NCI-H2227 treated with DMSO at 0.1 percent for 48 hours (cell line): ENCODE measurements at regions not wholly inside any gene's neighbourhood (a gene's known extent, or its start where the extent isn't known, plus 50 kb on each side); places are given as distances from the start of the nearest gene placed in this dataset.

Source experiments
- DNase-seq: peaks from one replicate; lab custom pipeline; 2025; lab: John Stamatoyannopoulos, UW

DNA sequence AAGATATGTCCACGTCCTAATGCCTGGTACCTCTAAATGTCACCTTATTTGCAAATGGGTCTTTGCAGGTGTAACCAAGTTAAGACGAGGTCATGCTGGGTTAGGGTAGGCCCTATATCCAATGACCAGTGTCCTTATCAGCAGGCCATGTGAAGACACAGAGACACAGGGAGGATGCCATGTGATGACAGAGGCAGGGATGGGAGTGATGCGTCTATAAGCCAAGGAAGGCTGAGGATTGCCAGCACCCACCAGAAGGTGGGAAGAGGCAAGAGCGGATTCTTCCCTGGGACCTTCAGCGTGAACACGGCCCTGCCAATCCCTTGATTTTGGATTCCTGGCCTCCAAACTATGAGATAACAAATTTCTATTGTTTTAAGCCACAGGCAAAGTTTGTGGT lies 123.4 kb upstream of the CXCL14 start:
- DNase-seq = no peak

DNA sequence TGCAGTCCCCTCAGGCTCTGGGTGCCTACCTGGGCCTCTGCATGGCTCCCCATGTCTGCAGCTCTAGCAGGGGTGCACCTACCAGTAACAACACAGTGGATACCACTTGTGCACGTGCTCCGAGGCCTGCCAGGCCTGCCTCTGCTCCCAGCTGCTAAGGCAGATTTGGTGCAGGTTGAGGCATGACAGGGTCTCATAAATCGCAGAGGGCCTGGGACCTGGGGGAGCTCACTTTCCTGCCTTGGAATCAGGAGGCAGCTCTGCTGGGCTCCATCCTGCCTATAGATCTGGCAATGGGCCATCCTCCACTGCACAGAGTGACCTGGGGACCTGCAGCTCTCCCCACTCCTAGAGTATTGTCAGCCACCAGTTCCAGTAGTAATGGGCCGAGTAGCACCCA lies 121.9 kb upstream of the CXCL14 start:
- no peak for DNase-seq

DNA sequence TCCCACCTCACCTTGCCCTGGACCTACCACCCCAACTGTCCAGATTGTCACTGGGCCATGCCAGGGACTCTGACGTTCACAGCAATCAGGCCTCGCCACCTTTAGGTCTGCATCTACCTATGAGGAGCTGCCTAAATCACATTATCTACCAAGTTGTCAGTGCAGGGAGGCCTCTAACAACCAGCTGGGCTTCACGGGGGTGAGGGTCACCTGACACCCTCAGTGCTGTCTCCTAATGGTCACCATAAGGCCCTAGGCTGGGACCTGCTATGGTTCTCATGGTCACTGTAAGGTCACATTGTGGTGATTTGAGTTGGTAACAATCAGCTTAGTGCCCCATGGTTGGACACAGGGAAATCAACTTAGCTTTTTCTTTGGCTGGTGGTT lies 119.2 kb upstream of the CXCL14 start:
- no peak for DNase-seq

DNA sequence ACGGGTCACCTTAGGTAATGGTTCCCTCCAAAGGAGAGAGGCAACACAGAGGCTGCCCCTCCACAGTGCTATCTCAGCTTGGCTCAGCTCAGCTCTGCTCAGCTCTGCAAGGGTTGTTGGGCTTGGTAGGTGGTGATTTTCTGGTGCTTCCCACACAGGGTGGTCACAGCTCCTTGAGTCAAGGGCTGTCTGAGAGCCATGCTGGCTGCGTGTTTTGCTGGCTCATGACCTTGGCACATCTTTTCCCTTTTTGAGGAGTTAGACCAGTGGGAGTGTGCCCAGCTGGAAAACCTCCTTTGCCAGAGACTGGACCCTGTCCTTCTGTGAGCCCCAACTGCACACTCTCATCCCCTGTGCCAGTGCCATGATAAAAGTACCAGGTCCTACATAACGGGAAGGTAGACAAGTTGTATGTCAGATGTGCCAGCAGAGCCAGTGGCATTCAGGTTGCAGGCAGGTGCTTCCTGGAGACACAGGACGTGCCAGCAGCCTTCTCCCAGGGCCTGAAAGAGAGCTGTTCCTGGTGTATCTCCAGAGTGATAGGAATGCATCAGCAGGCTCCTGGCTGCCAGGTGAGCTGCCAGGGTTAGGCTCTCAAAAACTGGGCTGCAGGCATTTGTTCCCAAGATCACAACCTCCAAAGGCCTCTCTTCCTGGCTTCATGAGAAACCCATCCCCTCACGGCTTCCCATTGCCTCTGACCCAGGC lies 118.6 kb upstream of the CXCL14 start:
- no peak for DNase-seq

DNA sequence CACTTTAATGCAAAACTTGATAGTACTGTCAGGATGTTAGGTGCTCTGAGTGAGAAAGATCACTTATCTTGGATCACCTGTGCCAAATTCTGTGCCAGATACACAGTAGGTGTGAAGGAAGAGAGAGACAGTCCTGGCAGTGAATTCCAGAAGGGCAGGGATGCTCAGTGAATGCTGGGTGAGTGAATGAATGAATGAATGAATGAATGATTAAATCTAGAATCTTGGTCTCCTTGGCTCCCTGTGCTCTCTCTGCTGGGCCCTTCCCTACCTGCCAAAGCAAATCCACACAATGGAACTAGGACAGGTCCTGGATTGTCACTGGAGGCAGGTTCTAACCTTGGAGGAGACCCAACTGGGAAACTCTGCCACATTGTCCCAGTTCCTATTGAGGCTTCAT lies 117.5 kb upstream of the CXCL14 start:
- no peak for DNase-seq

DNA sequence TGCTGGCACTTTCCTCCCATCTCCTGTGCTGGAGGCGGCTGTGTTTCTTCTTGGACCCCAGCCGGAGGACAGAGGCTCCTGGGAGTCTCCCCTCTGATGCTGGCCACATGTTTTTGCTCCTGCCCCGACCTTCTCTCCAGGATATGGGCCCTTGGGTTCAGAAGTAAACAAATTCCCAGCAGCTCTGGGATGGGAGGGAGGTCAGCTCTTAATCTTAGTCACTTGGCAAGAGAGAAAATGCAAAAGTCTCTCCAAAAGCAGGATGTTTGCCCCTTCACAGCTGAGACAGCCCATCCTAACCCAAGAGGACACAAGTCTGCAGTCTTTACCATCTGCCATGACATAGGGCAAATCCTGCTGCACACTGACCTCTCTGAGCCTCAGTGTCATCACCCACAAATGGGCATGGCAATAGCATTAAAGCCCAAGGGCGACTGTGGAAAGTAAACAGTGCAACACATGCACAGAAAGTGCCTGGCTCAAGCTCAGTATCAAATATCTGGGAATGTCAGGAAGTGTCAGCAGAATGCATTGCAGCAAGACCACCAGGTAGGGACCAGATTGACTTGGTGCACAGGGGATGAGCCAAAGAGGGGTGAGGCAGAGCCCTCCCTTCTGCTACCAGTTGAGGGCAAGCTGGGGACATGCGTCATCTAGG lies 117.0 kb upstream of the CXCL14 start:
- DNase-seq = no peak

DNA sequence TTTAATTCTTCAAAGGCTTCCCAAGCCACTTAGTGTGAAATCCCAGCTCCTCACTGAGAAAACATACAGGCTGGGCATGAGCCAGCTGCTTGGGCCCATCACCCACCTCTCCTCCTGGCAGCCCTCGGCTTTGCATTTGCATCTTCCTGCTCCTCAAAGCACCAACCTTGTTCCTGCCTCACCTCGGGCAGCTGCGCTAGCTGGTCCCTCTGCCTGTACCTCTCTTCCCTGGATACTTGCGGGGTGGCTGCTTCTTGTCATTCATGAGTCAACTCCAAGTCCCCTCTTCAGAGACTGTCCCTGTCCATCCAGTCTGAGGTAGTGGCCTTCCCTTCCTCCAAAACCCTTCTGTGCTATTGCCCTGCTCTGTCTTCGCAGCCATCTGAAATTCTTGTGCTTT lies 116.1 kb upstream of the CXCL14 start:
- no peak for DNase-seq

DNA sequence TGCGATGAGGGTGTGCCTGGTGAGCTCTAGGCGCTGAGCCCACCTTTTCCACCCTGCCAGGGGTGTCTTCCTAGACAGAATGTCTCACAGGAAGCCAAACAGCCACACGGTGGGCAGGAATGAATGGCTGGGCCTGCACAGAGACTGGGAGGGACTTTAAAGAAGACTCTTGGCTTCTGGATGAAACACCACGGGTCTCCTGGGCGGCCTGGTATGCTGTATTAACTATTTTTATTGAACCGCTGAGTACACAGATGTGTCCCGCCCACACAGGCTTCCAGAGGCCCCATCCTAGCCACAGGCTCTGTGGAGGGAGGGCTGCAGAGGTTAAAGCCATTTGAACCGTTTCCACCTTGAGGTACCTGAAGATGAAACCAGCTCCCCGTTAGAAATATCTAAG lies 115.2 kb upstream of the CXCL14 start:
- no peak for DNase-seq

DNA sequence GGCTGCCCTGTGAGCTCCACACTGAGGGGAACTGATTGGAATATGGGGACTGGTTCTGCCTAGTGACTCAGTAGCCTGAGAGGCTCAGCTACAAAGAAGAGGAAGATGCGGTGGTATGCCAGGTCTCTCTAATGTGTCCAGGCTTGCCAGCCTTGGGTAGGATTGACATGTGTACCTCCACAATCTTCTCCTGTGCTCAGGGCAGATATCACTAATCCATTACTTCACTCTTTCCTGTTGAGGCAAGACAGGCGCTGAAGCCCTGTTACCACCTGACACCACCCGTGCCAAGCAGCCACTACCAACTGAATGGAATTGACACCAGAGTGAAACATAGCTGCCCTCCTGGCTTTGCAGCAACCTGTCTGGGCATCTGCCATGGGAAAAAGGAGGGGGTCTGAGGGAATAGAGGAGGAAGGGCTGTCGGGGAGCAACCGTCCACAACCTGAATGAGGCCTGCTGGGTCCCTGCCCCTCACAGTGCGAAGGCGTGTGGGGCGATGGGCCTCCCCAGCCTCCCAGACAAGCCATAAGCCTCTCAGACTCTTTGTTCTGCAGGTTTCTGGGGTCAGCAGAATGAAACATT lies 114.7 kb upstream of the CXCL14 start:
- DNase-seq = no peak

DNA sequence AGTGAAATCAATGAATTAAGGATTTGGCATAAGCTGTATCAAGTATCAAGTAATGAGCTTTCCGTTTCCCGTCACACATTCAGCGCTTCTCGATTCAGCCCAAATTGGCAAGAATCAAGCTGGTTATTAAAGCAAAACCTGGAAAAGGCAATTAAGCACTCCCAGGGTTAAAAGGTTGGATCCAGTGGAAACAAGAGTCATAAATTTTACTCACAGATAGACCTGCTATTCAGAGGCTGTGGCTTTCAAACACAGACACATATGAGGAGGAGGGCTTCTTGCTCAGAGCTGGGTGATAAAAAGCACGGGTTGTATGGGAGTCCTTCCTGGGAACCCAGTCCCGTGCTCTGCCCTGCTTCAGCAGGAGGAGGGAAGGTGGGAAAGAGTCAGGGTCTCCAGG lies 112.3 kb upstream of the CXCL14 start:
- no peak for DNase-seq

DNA sequence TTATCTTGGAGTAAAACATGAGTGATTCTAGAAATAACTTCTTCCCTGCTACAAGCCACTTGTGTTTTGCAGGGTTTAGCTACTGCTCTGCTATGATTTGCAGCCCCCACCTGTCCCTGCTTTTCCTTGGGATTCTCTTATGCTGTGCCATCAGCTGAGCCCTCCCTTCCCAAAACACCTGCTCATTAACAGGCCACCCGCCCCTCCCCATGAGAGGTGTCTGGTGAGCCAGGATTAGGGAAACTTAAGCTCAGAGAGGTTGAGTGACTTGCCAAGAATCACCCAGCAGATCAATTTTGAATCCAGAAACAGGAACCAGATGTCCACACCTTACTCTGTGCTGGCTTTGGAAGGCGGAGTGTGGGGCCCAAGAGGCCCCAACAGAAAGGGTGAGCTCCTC lies 111.7 kb upstream of the CXCL14 start:
- DNase-seq = no peak

DNA sequence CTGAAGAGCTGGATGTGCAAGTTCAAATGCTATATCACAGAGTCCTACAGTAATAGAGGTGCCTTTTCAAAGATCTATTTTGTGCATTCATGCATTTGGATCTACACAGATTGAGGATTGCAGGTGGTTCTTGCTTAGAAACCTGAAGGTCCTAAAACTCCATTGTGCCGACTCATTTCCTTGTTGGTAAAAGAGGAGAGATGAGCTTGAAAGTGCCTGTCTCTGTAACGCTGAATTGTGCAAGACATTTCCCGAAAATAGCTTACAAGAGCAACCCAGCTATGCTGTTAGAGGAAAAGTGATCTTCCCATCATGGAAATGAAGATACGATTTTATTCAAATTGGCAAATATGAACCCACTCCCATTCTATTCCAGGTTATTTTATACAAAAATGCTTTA lies 110.7 kb upstream of the CXCL14 start:
- no peak for DNase-seq

DNA sequence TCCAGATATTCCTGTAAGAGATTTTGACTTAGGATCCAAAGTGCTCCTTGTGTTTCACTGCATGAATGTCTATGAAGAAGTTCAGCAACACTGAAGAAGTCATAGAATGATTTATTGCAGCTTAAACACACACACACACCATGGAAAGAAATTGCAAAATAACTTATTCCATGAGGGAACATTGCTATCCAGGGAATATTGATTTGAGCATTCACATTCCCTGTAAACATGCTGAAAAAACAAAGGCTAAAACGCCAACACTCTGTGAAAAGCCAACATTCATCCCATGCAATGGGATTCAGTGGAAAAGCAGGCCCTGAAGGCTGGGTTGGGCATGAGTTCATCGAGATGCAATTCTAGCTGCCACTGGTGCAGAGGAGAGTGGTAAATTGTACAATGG lies 109.6 kb upstream of the CXCL14 start:
- no peak for DNase-seq

DNA sequence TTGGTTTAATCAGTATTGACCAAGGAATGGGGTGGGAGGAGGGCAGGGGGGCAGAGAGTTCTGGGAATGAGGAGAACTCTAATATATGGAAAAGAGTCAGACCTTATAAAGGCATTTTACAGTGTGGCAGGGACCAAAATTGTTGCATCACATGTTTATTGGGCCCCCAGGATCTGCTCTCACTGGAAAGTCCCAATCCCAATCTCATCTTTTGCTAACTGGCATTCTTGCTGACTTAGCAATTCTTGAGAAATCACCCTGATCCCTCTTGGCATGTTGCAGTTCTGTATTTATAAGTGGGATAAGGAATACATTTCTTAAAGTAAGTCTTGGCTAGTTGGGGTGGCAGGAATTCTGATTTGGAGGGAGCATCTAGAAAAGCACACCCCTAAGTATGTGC lies 104.4 kb upstream of the CXCL14 start:
- no peak for DNase-seq

DNA sequence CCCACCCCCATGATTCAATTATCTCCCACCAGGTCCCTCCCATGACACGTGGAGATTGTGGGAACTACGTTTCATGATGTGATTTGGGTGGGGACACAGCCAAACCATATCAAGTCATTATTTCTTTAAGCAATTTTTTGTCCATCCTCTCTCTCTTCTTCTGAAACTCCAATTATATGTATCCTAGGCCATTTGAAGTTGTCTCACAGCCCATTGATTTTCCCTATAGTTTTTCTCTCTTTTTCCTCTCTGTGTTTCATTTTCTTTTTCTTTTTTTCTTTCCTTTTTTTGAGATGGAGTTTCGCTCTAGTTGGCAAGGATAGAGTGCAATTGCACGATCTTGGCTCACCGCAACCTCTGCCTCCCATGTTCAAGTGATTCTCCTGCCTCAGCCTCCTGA lies 101.9 kb upstream of the CXCL14 start:
- DNase-seq = no peak

DNA sequence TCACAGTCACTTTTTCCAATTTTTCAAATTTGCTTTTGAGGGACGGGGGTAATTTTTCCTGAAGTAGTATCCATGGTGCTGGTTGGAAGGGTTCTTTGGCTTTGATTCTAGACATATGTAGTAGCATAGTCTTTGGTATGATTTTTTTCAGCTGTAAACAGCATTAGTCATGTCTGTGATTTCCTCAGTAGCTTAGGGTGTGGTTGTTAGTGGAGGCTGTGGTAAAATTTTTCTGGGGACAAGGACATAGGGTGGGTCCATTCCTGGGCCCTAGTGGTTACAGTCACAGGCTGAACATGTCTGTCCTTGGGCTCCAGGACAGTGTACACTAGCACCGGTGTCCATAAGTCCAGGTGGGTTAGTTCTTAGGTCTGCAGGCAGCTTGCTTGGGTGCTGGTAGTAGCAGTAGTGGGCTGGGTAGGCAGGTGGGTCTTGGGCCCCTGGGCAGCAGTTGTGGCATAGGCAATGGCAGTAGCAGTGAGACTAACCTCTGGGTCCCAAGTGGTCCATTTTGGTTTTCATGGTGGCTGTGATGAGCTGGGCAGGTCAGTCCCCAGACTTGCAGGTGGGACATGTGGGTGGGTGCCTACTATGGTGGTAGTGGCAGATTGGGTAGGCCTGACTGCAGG lies 100.0 kb upstream of the CXCL14 start:
- no peak for DNase-seq

DNA sequence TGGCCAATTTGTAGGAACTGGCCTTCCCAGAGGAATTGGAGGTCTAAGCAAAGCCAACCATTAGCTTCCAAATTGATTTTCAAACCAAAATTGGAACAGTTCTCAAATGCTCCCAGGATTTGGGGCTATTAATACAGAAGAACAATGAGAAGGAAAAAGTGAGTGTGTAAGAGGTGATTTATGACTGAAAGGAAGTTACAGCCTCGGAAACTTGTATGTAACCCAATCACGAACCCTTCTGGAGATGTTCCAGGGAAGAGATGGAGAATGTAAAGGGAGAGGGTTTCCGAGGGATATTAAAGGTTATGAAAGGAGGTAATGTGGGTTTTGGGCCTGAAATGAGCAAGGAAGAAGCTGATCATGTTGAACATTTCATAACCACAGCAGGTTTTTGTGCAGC lies 93.2 kb upstream of the CXCL14 start:
- DNase-seq = no peak

DNA sequence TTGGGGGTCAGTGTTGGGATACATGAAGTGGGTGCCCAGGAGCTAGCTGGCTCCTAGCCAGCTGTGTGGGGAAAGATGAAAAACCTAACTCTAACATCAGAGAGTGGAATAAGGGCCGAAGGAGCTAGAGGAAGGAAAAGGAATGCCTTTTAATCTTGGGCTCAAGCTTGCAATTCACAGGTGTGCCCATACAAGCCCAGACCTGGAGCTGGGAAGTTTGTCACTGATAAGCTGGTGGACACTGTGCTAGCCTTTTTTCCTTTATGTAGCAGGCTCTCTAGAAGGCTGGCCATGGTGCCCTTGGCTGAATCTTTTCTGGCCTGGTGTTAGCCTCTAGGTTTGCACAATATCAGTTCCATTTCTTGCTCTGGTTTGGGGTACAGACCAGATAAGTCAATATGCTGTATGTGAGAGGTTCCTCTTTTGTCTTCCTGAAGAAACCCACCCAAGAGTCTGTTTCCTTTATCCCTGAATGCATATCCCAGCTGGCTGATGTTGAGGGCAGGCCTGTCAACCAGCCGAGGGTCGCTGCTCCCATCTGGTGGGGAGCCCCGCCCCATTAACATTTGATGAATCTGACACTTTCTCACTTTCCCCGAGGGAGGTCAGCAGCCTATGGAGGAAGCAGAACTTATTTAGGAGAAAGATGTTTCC lies 92.4 kb upstream of the CXCL14 start:
- no peak for DNase-seq

DNA sequence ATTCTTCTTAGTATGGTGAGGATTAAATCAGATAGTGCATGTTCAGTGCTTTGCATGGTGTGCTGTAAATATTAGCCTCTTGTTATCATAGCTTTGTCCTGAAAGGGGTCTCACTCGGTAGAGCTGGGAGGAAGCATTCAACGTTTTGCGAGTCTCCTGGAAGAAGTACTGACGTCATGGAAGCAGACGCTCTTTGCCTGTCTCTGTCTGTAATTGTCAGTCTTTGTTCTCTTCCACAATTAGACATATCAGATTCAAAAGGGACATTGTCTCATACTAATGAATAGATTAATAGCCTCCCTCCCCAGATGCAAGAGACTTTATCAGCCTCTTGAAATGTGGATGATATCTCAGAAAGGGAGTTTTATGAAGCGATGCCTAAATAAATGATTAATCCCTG lies 91.8 kb upstream of the CXCL14 start:
- DNase-seq = no peak

DNA sequence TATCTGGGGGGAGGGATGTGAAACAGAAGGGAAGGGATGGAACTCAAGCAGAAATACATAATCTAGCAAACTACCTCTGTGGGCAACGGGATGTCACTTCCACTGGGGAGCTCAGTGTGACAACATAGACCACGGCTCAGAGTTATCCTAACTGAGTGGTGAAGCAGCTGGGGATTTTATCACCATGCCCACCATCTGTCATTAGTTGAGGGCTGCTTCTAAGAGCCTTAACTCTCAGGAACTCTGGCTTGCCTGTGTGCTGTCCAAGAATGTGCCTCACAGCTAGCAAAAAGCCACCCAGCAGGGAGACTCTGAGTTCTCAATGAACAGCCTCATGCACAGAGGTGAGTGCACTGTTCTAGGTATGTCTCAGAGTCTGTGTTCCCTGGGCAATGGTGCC lies 90.6 kb upstream of the CXCL14 start:
- no peak for DNase-seq

DNA sequence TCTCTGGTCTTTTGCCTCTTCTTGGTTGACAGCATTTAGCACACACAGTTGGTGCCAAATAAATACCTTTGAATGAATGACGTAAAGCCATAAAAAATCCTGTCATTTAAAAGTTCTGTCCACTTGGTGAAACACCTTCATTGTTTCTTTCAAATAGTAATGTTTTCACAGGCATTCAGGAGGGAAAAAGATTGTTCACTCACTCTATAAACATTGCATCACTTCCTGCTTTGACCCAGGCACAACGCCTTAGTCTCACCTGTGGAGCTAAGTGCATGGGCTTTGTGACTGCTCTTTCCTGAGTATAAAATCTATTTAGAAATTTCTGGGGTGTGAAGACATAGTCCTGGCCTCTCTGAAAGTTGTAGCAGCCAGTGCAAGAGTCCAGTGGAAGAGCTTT lies 88.9 kb upstream of the CXCL14 start:
- no peak for DNase-seq

DNA sequence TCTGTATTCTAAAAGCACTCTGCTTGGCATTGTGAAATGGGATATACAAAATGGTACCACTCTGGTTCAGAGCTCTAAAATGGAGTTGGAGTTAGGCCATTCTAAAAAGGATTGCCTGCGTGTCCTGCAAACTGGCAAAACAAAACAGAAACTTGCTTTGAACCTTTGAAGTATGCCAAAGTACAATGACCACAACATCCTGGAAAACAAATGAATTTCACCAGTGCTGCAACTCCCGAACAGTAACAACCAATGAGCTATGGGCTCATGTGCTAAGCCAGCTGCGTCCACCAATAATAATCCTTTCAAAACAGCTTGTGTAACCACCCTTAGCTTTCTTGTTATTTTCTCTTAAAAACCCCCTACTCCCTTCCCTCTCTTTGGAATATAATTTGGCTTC lies 88.4 kb upstream of the CXCL14 start:
- no peak for DNase-seq

DNA sequence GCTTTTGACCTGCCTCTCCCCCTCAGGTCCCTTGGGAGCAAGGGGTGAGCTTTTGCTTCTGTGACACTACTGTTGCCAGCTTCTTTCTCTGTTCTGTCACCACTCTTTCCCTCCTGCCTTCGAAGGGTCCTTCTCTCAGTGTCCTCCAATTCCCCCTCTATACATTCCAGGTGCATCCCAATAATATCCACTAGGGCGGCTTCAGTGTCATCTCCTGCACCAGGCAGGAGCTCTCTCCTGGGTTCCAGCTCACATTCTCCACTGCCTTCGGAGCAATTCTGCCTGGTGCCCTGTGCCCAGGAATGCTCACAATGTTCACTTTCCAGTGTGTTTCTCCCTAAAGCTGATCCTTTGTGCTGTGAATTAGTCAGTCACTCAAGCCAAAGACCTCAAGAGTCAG lies 83.9 kb upstream of the CXCL14 start:
- no peak for DNase-seq
